Motor neuron (in vitro differentiated cells): ENCODE measurements at regions not wholly inside any gene's neighbourhood (a gene's known extent, or its start where the extent isn't known, plus 50 kb on each side); places are given as distances from the start of the nearest gene placed in this dataset.
A peak's percentile ranks its signal among the peaks of the same experiment; 100 is the strongest.
"Not testable (repeated sequence)": the region's sequence is repeated elsewhere in the genome, so short reads cannot be mapped to it uniquely, and the experiment has no call there.

ENCODE experiments used
- ATAC-seq, 8 experiments: fragments of 200-7000 bp; cut with Tn5 transposase; replicated peaks in 6 of 8; 2 replicates each; pipeline ENCODE4 v1.8.0; 2021; ENCODE audit warnings: mild to moderate bottlenecking in 8 of 8, moderate library complexity in 8 of 8
- H3K27ac ChIP-seq, 2 donors: fragments of 250-450 bp; sonication (Bioruptor Pico); 2 replicates each; pipeline ENCODE4 v1.9.0; 2021; ENCODE audit warnings: antibody characterized with exemption in 2 of 2, mild to moderate bottlenecking in 2 of 2, moderate library complexity in 1 of 2
- H3K4me1 ChIP-seq, 2 donors: fragments of 250-450 bp; sonication (Bioruptor Pico); replicated peaks in 1 of 2; 2 replicates each; pipeline ENCODE4 v1.6.1; 2021; ENCODE audit warnings: antibody characterized with exemption in 2 of 2, mild to moderate bottlenecking in 2 of 2, moderate library complexity in 1 of 2
- H3K4me3 ChIP-seq, 5 donors: fragments of 250-450 bp; sonication (Bioruptor Pico); 2 replicates each; pipeline ENCODE4 v1.9.0; 2021; ENCODE audit warnings: antibody characterized with exemption in 5 of 5, mild to moderate bottlenecking in 5 of 5, moderate library complexity in 4 of 5
- WGBS, 10 experiments: fragments of 450-650 bp; shearing (Covaris generic); methylation state at CpG; one replicate each; pipeline ENCODE4 v1.0.0; 2022; 5-methylcytosine and 5-hydroxymethylcytosine counted together
- in situ Hi-C, 9 experiments: fragments of 400-800 bp; cut with MboI; loops; one replicate each; pipeline ENCODE4 v1.15.0; 2021; ENCODE audit warnings: low sequenced_read_pairs in 9 of 9, low pct_unique_long_range_greater_than_20kb in 2 of 9; ENCODE audit not compliant: unreplicated experiment in 9 of 9

- peak in 1 of 8 experiments; percentile 41 for ATAC-seq
- 33 to 100% (median 86%) methylated on average over 1 of the region's 1 CpG; no CpG with 5 or more reads in 5 of the 10 experiments for WGBS, 10 experiments
- in situ Hi-C loops = no loop called here
- H3K27ac ChIP-seq = no peak overlapping the region
- H3K4me1 ChIP-seq = peaks cover 9 to 15% of the 10 kb centered on the region in 2 donors
- H3K4me3 ChIP-seq = no peak overlapping the region
Observed at GRCh38 chr10:22821501-22821900, 106.4 kb upstream of the ARMC3 start.

GRCh38 chr10:22816298-22816653, 101.9 kb upstream of the PIP4K2A start:
- Histone ChIP-seq H3K4me3 (no peak overlapping the region), H3K27ac (no peak overlapping the region), H3K4me1 (no peaks in the 10 kb centered on the region)
- peak; percentile 51 to 96 (median 76) for ATAC-seq
- 70 to 100% (median 88%) methylated on average over 1 to 4 of the region's 4 CpGs; no CpG with 5 or more reads in 1 of the 10 experiments for WGBS, 10 experiments
- in situ Hi-C loops = no loop called here

- no peak overlapping the region for H3K4me3 ChIP-seq
- H3K27ac ChIP-seq = no peak overlapping the region
- in situ Hi-C loops = no loop called here
- WGBS, 10 experiments = 33 to 100% (median 57%) methylated on average over 1 to 5 of the region's 7 CpGs
- ATAC-seq = peak in 1 of 8 experiments; percentile 28
- peaks cover 0 to under 1% of the 10 kb centered on the region in 2 donors for H3K4me1 ChIP-seq
Observed at GRCh38 chr10:22810643-22811465, 96.5 kb upstream of the PIP4K2A start.

GRCh38 chr10:22807238-22807637, 92.9 kb upstream of the PIP4K2A start:
- Histone ChIP-seq H3K4me1 (peaks cover 4 to 5% of the 10 kb centered on the region in 2 donors), H3K27ac (no peak overlapping the region), H3K4me3 (no peak overlapping the region)
- ATAC-seq = no peak
- WGBS, 10 experiments = 83 to 100% (median 95%) methylated on average over 1 to 4 of the region's 4 CpGs
- in situ Hi-C loops = no loop called here

GRCh38 chr10:22805304-22805703, 90.9 kb upstream of the PIP4K2A start:
- Histone ChIP-seq H3K27ac (no peak overlapping the region), H3K4me1 (peaks cover 4 to 5% of the 10 kb centered on the region in 2 donors), H3K4me3 (no peak overlapping the region)
- ATAC-seq = peak in 7 of 8 experiments; percentile 24 to 79 (median 50)
- WGBS, 10 experiments = 0 to 95% (median 80%) methylated on average over 2 to 4 of the region's 4 CpGs; no CpG with 5 or more reads in 1 of the 10 experiments
- in situ Hi-C loops = no loop called here

GRCh38 chr10:22803261-22803885, 89.0 kb upstream of the PIP4K2A start:
- Histone ChIP-seq H3K4me3 (no peak overlapping the region), H3K27ac (no peak overlapping the region), H3K4me1 (peaks cover 4 to 5% of the 10 kb centered on the region in 2 donors)
- ATAC-seq = peak in 3 of 8 experiments; percentile 69 to 81 (median 77)
- in situ Hi-C loops = no loop called here
- 32 to 94% (median 73%) methylated on average over 1 to 2 of the region's 2 CpGs; no CpG with 5 or more reads in 2 of the 10 experiments for WGBS, 10 experiments

- in situ Hi-C loops = no loop called here
- no peak for ATAC-seq
- 50 to 80% (median 67%) methylated on average over 1 of the region's 1 CpG; no CpG with 5 or more reads in 7 of the 10 experiments for WGBS, 10 experiments
- no peak overlapping the region for H3K27ac ChIP-seq
- H3K4me1 ChIP-seq = peaks cover 4 to 5% of the 10 kb centered on the region in 2 donors
- H3K4me3 ChIP-seq = no peak overlapping the region
Observed at GRCh38 chr10:22801785-22802184, 87.4 kb upstream of the PIP4K2A start.

GRCh38 chr10:22797796-22798195, 83.4 kb upstream of the PIP4K2A start:
- in situ Hi-C loops = not testable (repeated sequence)

GRCh38 chr10:22795546-22795945, 81.2 kb upstream of the PIP4K2A start:
- ATAC-seq = no peak
- Histone ChIP-seq H3K4me1 (no peaks in the 10 kb centered on the region), H3K27ac (no peak overlapping the region), H3K4me3 (no peak overlapping the region)
- 55 to 100% (median 95%) methylated on average over 1 to 3 of the region's 3 CpGs for WGBS, 10 experiments
- in situ Hi-C loops = no loop called here

More at GRCh38 chr10:22797796-22798195, 83.4 kb upstream of the PIP4K2A start:
- not testable (repeated sequence) for H3K4me3 ChIP-seq, H3K4me1 ChIP-seq, H3K27ac ChIP-seq
- 56% methylated on average over 1 of the region's 1 CpG; no CpG with 5 or more reads in 9 of the 10 experiments for WGBS, 10 experiments
- ATAC-seq = peak in 1 of 8 experiments; percentile 46

- H3K27ac ChIP-seq = no peak overlapping the region
- no peak for ATAC-seq
- in situ Hi-C loops = no loop called here
- WGBS, 10 experiments = 50 to 100% (median 75%) methylated on average over 1 to 4 of the region's 4 CpGs; no CpG with 5 or more reads in 1 of the 10 experiments
- H3K4me1 ChIP-seq = no peaks in the 10 kb centered on the region
- no peak overlapping the region for H3K4me3 ChIP-seq
Observed at GRCh38 chr10:22792161-22792560, 77.8 kb upstream of the PIP4K2A start.

GRCh38 chr10:22791665-22792064, 77.3 kb upstream of the PIP4K2A start:
- in situ Hi-C loops = no loop called here
- Histone ChIP-seq H3K4me1 (no peaks in the 10 kb centered on the region), H3K27ac (no peak overlapping the region), H3K4me3 (no peak overlapping the region)
- 59 to 96% (median 82%) methylated on average over 3 to 5 of the region's 5 CpGs for WGBS, 10 experiments
- ATAC-seq = no peak

- Histone ChIP-seq H3K27ac (no peak overlapping the region), H3K4me3 (no peak overlapping the region), H3K4me1 (no peaks in the 10 kb centered on the region)
- in situ Hi-C loops = no loop called here
- 9 to 100% (median 68%) methylated on average over 1 of the region's 1 CpG; no CpG with 5 or more reads in 2 of the 10 experiments for WGBS, 10 experiments
- ATAC-seq = no peak
Observed at GRCh38 chr10:22784668-22785067, 70.3 kb upstream of the PIP4K2A start.

- Histone ChIP-seq H3K4me1 (no peaks in the 10 kb centered on the region), H3K4me3 (no peak overlapping the region), H3K27ac (no peak overlapping the region)
- no peak for ATAC-seq
- WGBS, 10 experiments = 33 to 100% (median 64%) methylated on average over 1 to 3 of the region's 3 CpGs; no CpG with 5 or more reads in 1 of the 10 experiments
- in situ Hi-C loops = no loop called here
Observed at GRCh38 chr10:22783807-22784206, 69.4 kb upstream of the PIP4K2A start.
